LNCAP (cell line): ENCODE measurements at regions not wholly inside any gene's neighbourhood (a gene's known extent, or its start where the extent isn't known, plus 50 kb on each side); places are given as distances from the start of the nearest gene placed in this dataset.

Experiments
- TF ChIP-seq, protein P1 (sequence below): fragments of 450-650 bp; IDR thresholded peaks from 2 replicates; pipeline ENCODE4 v1.5.1; 2017; ENCODE audit warnings: mild to moderate bottlenecking

- TF ChIP-seq, protein P1, sequence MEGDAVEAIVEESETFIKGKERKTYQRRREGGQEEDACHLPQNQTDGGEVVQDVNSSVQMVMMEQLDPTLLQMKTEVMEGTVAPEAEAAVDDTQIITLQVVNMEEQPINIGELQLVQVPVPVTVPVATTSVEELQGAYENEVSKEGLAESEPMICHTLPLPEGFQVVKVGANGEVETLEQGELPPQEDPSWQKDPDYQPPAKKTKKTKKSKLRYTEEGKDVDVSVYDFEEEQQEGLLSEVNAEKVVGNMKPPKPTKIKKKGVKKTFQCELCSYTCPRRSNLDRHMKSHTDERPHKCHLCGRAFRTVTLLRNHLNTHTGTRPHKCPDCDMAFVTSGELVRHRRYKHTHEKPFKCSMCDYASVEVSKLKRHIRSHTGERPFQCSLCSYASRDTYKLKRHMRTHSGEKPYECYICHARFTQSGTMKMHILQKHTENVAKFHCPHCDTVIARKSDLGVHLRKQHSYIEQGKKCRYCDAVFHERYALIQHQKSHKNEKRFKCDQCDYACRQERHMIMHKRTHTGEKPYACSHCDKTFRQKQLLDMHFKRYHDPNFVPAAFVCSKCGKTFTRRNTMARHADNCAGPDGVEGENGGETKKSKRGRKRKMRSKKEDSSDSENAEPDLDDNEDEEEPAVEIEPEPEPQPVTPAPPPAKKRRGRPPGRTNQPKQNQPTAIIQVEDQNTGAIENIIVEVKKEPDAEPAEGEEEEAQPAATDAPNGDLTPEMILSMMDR: no peak
Observed at GRCh38 chr2:193428336-193428818, 1233.6 kb upstream of the TMEFF2 start.

- TF ChIP-seq, protein P1: no peak
Observed at GRCh38 chr2:193409951-193410350, 1215.2 kb upstream of the TMEFF2 start.

DNA sequence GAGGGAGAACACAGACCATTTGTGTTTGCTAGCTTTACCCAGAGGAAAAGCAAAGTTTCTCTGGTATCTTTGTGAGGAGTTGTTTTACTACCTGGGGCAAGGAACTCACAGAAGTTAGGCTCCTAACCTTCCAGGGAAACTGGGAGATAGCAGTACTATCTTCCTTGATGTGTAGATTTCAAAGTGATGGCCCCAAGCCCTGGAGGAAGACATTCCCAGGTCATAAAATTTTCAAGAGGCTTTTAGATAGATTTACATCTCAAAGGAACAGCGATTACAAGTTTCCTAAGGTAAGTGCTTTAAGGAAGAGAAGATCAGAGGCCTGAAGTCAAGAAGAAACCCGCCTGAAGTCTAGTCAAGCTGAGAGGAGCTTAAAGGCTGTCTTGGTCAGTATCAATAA is 1187.8 kb upstream of the TMEFF2 start:
- TF ChIP-seq, protein P1: no peak

DNA sequence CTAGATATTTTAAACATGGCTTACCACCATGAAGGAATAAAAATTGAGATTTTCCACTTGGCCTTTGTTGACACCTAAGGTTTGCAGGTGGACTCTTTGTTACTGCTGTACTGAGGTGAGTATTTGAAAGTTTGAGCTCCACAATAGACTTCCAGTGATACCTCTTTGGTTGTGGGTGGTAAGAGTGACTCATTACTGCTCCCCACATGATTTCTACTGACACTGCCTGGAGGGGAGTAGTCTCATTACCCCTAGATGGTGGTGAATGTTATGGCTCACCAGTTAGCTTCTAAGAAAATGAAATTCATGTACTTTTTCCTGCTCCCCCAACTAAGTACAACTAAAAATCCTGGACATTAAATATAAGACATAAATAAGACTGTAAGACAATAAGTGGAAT is 1183.1 kb upstream of the TMEFF2 start:
- TF ChIP-seq, protein P1: no peak

DNA sequence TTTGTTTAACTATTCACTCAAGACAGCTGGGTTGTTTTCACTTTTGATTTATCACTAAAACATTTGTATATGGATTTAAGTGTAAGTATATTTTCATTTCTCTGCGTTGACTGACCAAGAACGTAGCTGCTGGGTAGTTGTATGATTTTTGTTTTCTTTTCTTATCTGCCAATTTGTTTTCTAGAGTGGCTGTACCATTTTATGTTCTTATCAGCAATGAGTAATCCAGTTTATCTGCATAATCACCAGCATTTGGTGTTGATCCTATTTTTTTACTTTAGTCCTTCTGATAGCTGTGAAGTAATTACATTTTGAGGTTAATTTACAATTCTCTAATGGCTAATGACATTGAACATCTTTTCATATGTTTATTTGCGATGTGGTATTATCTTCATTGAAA is 1178.4 kb upstream of the TMEFF2 start:
- TF ChIP-seq, protein P1: no peak

DNA sequence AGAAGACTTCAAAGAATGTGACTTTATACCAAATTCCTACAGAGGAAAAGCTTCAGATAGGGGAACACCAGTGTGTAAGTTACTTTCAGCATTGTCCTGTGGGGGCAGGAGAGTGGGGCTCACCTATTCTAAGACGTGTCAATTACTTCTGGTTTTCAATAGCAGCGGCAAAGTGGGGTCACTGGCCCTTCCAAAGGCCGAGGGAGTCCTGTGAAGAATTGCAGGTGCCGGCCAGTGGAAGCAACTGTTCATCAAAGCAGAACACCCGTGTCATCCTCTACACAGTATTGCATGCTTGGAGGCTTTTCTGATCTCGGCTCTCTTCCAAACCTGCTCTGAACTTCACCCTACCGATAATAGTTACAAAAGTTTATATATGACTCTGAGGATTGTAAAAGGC is 1176.5 kb upstream of the TMEFF2 start:
- TF ChIP-seq, protein P1: no peak

GRCh38 chr2:193368615-193369014 is 1173.9 kb upstream of the TMEFF2 start:
- TF ChIP-seq, protein P1: no peak

GRCh38 chr2:193357508-193357907 is 1162.8 kb upstream of the TMEFF2 start:
- TF ChIP-seq, protein P1: no peak
